Stimulated activated CD4-positive, alpha-beta T cell treated with anti-CD3 and anti-CD28 coated beads, Interleukin-15, amount 100 ng/mL, for 24 hours (primary cell): ENCODE measurements at regions not wholly inside any gene's neighbourhood (a gene's known extent, or its start where the extent isn't known, plus 50 kb on each side); places are given as distances from the start of the nearest gene placed in this dataset.
"Not testable (repeated sequence)": the region's sequence is repeated elsewhere in the genome, so short reads cannot be mapped to it uniquely, and the experiment has no call there.

Source experiments
- DNase-seq: peaks from one replicate; pipeline ENCODE4 v3.0.0-alpha.2; 2020

- no peak for DNase-seq
Measured at GRCh38 chr4:189870511-189871234, 70.0 kb upstream of the FRG1 start.

GRCh38 chr4:189874591-189874990 is 66.1 kb upstream of the FRG1 start:
- no peak for DNase-seq

- not testable (repeated sequence) for DNase-seq
Measured at GRCh38 chr4:189881190-189881589, 59.5 kb upstream of the FRG1 start.

- not testable (repeated sequence) for DNase-seq
Measured at GRCh38 chr4:189888407-189888806, 52.3 kb upstream of the FRG1 start.
